Choroid plexus epithelial cell (primary cell): ENCODE measurements at regions not wholly inside any gene's neighbourhood (a gene's known extent, or its start where the extent isn't known, plus 50 kb on each side); places are given as distances from the start of the nearest gene placed in this dataset.

Experiments used
- DNase-seq: peaks from one replicate; pipeline ENCODE4 v3.0.0-alpha.2; 2010; ENCODE audit warnings: low read depth
- H3K4me3 ChIP-seq: 2 replicates; pipeline ENCODE4 v1.5.1; 2011; ENCODE audit warnings: low read depth, mild to moderate bottlenecking, control low read depth, low read length, moderate library complexity
- TF ChIP-seq, protein P1 (sequence below): conservative IDR thresholded peaks from 2 replicates; pipeline ENCODE4 v1.5.1; 2011; ENCODE audit warnings: low read depth, mild to moderate bottlenecking, control low read depth, inconsistent platforms, low read length, moderate library complexity

DNA sequence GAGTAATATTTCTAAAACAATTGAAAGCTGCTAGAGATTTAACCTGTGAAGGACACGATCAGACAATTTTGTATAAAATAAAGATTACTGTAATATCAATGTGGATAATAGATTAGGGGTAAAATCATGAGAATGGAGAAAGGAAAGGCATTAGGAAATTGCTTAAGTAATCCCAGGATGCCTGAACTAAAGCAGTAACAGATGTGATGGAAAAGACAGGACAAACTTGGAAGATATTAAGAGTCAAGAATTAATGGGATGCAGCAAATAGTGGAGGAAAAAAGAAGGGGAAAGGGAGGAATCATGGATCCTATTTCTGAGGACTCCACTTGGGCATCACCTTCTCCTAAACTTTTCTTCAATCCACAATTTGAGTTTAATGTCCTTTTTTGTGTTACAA, 437.1 kb upstream of the PMFBP1 start:
- H3K4me3 ChIP-seq = no peak overlapping the region
- TF ChIP-seq, protein P1, sequence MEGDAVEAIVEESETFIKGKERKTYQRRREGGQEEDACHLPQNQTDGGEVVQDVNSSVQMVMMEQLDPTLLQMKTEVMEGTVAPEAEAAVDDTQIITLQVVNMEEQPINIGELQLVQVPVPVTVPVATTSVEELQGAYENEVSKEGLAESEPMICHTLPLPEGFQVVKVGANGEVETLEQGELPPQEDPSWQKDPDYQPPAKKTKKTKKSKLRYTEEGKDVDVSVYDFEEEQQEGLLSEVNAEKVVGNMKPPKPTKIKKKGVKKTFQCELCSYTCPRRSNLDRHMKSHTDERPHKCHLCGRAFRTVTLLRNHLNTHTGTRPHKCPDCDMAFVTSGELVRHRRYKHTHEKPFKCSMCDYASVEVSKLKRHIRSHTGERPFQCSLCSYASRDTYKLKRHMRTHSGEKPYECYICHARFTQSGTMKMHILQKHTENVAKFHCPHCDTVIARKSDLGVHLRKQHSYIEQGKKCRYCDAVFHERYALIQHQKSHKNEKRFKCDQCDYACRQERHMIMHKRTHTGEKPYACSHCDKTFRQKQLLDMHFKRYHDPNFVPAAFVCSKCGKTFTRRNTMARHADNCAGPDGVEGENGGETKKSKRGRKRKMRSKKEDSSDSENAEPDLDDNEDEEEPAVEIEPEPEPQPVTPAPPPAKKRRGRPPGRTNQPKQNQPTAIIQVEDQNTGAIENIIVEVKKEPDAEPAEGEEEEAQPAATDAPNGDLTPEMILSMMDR = no peak
- DNase-seq = no peak

DNA sequence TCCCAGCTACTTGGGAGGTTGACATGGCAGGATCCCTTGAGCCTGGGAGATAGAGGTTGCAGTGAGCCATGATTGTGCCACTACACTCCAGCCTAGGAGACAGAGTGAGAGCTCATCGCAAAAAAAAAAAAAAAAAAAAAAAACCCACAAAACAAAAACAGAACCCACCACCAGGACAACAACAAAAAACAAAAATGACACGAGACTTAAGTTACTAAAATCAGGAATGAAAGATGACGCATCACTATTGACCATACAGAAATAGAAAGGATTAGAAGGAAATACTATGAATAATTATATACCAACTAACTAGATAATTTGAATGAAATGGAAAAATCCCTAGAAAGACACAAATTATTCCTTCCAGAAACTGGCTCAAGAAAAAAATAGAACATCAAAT, 432.4 kb upstream of the PMFBP1 start:
- TF ChIP-seq, protein P1 = no peak
- no peak for DNase-seq
- no peak overlapping the region for H3K4me3 ChIP-seq

DNA sequence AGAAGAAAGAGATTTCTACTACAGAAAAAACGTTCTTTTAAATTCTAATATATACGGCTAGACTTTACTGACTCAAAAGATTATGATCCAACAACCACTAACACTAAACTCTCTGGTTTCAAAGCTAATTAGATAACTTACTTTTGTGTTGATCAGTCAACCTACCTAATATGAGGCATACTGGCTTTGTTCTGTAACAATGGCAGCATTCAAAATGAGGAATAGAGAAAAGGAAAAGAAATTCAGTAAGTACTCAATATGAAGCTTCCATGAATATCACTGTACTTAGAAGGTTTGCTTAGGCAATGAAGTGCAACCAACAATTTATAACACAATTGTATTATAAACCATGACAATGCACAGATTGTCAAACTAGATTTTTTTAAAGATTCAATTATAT, 430.5 kb upstream of the PMFBP1 start:
- no peak for DNase-seq
- TF ChIP-seq, protein P1 = no peak
- H3K4me3 ChIP-seq = no peak overlapping the region

DNA sequence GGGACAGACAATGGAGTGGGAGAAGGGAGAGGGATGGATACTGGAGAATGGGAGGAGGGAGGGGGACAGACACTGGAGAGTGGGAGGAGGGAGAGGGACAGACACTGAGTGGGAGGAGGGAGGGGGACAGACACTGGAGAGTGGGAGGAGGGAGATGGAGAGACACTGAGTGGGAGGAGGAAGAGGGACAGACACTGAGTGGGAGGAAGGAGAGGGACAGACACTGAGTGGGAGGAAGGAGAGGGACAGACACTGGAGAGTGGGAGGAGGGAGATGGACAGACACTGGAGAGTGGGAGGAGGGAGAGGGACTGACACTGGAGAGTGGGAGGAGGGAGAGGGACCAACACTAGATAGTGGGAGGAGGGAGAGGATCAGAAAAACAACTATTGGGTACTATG, 426.7 kb upstream of the PMFBP1 start:
- TF ChIP-seq, protein P1 = no peak
- H3K4me3 ChIP-seq = no peak overlapping the region
- DNase-seq = no peak

DNA sequence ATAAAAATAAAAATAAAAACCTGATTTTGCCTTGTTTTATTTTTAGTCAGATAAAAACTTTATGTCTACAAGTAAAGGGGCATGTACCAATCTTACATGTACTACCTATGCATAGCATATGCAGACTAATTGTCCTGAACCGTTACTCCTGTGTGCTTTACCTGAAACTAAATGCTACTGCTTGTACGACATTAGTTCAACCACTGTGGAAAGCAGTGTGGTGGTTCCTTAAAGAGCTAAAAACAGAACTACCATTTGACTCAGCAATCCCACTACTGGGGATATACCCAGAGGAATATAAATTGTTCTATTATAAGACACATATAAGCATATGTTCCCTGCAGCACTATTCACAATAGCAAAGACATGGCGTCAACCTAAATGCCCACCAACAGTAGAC, 426.0 kb upstream of the PMFBP1 start:
- H3K4me3 ChIP-seq = no peak overlapping the region
- DNase-seq = no peak
- TF ChIP-seq, protein P1 = no peak

DNA sequence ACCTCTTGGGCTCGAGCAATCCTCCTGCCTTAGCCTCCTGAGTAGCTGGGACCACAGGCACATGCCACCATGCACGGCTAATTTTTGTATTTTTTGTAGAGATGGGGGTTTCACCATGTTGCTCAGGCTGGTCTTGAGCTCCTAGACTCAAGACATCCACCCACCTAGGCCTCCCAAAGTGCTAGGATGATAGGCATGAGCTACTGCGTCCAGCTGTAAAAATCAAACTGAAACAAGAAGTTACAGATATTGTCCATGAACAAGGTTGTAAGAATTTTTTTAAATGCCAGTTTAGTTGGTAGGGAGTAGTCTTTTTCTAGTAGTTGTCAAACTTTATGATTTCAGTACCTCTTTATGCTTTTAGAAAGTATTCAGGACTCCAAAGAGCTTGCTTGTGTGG, 424.4 kb upstream of the PMFBP1 start:
- H3K4me3 ChIP-seq = no peak overlapping the region
- DNase-seq = no peak
- TF ChIP-seq, protein P1 = no peak

DNA sequence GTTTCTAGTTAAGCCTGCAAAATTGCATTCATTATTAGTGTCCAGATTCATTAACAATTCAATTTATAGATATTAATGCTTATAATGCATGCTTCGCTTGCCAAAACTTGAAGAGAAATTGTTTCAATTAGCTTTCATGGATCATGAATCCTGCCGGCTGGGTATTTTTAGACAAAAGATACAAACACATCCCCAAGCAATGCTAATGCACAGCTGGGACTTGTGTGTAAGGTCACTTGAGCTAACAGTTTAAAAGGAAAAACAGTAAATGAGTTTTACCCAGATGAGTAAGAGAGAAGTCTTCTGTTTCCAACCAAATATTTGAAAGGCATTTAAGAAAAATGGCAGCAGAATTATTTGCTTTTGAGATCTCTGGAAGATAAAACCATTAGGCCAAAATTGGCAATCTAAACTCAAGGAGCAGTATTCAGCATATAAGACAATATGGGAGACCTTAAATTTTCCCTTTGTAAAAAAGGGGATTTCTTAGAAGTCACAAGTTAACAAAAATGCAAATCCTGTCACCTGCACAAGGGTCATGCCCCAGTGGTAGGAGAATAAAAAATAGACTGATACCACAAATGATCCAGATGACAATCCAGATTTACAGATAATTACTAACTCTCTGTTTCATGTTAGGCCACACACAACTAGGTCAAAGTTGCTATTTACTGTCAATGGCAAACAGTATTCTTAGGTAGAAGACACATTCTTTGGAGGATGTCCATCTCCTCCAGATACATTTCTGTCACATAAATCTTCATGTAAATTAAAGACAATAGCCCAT, 418.4 kb upstream of the PMFBP1 start:
- H3K4me3 ChIP-seq = no peak overlapping the region
- TF ChIP-seq, protein P1 = no peak
- peak; percentile 5 for DNase-seq
